MM.1S (cell line): ENCODE measurements at regions not wholly inside any gene's neighbourhood (a gene's known extent, or its start where the extent isn't known, plus 50 kb on each side); places are given as distances from the start of the nearest gene placed in this dataset.

Experiments
- DNase-seq: peaks from one replicate; pipeline ENCODE4 v3.0.0-alpha.2; 2015
- H2AFZ ChIP-seq: fragments of 300-600 bp; sonication (generic); 2 replicates; pipeline ENCODE4 v1.6.0; 2016; ENCODE audit warnings: antibody characterized with exemption, low read length
- H3F3A ChIP-seq: fragments of 300-600 bp; sonication (generic); 2 replicates; pipeline ENCODE4 v1.6.1; 2016; ENCODE audit warnings: mild to moderate bottlenecking, antibody characterized with exemption, low read length, moderate library complexity, mixed read lengths; ENCODE audit not compliant: insufficient read depth
- H3K27ac ChIP-seq: fragments of 300-600 bp; sonication (generic); 2 replicates; pipeline ENCODE4 v1.5.1; 2016; ENCODE audit warnings: mild to moderate bottlenecking, low read length
- H3K27me3 ChIP-seq: fragments of 300-600 bp; sonication (generic); replicated peaks from 2 replicates; pipeline ENCODE4 v1.6.0; 2016; ENCODE audit warnings: low read length; ENCODE audit not compliant: insufficient read depth
- H3K36me3 ChIP-seq: fragments of 300-600 bp; sonication (generic); replicated peaks from 2 replicates; pipeline ENCODE4 v1.6.1; 2016; ENCODE audit warnings: mild to moderate bottlenecking, low read length, mixed read lengths; ENCODE audit not compliant: insufficient read depth
- H3K4me1 ChIP-seq: fragments of 300-600 bp; sonication (generic); 2 replicates; pipeline ENCODE4 v1.6.1; 2016; ENCODE audit warnings: low read length, mixed read lengths
- H3K4me2 ChIP-seq: fragments of 300-600 bp; sonication (generic); 2 replicates; pipeline ENCODE4 v1.6.0; 2016; ENCODE audit warnings: low read depth, low read length
- H3K4me3 ChIP-seq: fragments of 300-600 bp; sonication (generic); 2 replicates; pipeline ENCODE4 v1.5.1; 2016; ENCODE audit warnings: low read length, mixed read lengths
- H3K79me2 ChIP-seq: fragments of 300-600 bp; sonication (generic); 2 replicates; pipeline ENCODE4 v1.6.1; 2016; ENCODE audit warnings: mixed run types, low read length, mixed read lengths
- H3K9ac ChIP-seq: fragments of 300-600 bp; sonication (generic); 2 replicates; pipeline ENCODE4 v1.6.1; 2016; ENCODE audit warnings: low read length, mixed read lengths
- H3K9me2 ChIP-seq: fragments of 300-600 bp; sonication (generic); replicated peaks from 2 replicates; pipeline ENCODE4 v1.6.1; 2016; ENCODE audit warnings: mild to moderate bottlenecking, low read length, mixed read lengths; ENCODE audit not compliant: insufficient read depth
- H3K9me3 ChIP-seq: fragments of 300-600 bp; sonication (generic); replicated peaks from 2 replicates; pipeline ENCODE4 v1.6.1; 2016; ENCODE audit warnings: mild to moderate bottlenecking, low read length, mixed read lengths; ENCODE audit not compliant: insufficient read depth
- H4K20me1 ChIP-seq: fragments of 300-600 bp; sonication (generic); 2 replicates; pipeline ENCODE4 v1.6.1; 2016; ENCODE audit warnings: mild to moderate bottlenecking, low read length, moderate library complexity, mixed read lengths; ENCODE audit not compliant: insufficient read depth
- EZH2 ChIP-seq: fragments of 300-600 bp; sonication (generic); optimal IDR thresholded peaks from 2 replicates; pipeline ENCODE3; 2017; ENCODE audit warnings: low read depth, mild to moderate bottlenecking, antibody characterized with exemption, low read length, mixed read lengths
- EZH2phosphoT487 ChIP-seq: fragments of 300-600 bp; sonication (generic); IDR thresholded peaks from 2 replicates; pipeline ENCODE4 v1.6.1; 2018; ENCODE audit warnings: antibody characterized with exemption, low read length
- TF ChIP-seq, protein P1 (sequence below): fragments of 300-600 bp; sonication (generic); IDR thresholded peaks from 2 replicates; pipeline ENCODE4 v1.5.1; 2016; ENCODE audit warnings: antibody characterized with exemption, low read length, mixed read lengths

DNA sequence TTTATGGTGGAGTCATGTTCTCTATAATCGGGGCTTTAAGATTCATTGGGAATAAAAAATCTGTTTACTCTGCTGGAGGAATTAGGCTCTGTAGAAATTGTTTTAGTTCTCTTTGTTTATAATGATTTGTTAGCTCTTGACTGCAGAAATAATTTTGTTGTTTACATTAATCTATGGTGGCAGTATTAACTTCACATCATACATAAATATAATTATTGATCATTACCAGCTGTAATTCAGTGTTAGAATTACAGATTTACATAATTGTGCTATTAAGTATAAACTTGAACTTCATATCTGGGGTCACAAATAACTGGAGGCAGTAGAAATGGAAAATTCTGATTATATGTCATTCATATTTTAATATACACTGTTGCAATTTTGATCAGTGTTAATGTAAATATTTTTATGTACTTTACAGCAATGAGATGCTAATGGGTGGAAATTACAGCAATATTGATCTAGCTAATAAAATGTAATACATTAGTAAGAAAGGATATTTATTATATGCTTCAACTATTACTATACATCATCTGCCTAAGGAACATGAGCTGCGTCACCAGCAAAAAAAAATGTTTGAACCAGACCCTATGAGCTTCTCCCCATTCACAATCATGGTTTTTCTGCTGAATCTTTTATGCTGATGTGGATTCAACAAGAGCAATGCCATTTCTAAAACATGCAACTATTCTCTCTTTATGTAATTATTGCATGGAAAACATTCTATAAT lies 846.6 kb downstream of the NR2F1-AS1 start:
- DNase-seq: no peak
- H4K20me1 ChIP-seq: no peaks in the 10 kb centered on the region
- H3K4me2 ChIP-seq: no peak overlapping the region
- H3K9me2 ChIP-seq: no peaks in the 10 kb centered on the region
- H3K9me3 ChIP-seq: no peaks in the 10 kb centered on the region
- no peaks in the 10 kb centered on the region for H3K79me2 ChIP-seq
- H3K9ac ChIP-seq: no peak overlapping the region
- H2AFZ ChIP-seq: no peak overlapping the region
- no peaks in the 10 kb centered on the region for H3K36me3 ChIP-seq
- no peaks in the 10 kb centered on the region for H3K27me3 ChIP-seq
- H3K27ac ChIP-seq: no peak overlapping the region
- no peaks in the 10 kb centered on the region for H3K4me1 ChIP-seq
- H3F3A ChIP-seq: no peaks in the 10 kb centered on the region
- no peak for TF ChIP-seq EZH2phosphoT487
- TF ChIP-seq EZH2: no peak
- no peak overlapping the region for H3K4me3 ChIP-seq

DNA sequence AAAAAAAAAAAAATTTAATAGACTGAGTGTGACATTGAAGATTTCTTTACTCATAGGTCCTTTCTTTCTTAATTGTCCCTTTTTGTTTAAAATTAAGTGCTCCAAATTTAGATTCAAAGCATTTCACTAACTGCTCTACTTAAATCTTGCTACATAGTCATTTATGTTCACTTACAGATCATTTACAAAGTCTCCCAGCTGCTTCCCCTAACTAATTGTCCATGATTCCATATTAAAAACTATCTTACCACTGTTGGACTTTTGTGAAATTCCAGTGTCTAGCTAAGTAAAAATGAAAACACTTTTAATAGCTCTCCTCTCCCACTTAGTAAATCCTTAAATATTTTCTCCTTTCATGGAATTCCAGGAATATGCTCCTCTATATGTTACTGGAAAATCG lies 850.5 kb downstream of the NR2F1-AS1 start:
- Histone ChIP-seq H4K20me1 (no peaks in the 10 kb centered on the region), H3K4me3 (no peak overlapping the region), H3K27me3 (no peaks in the 10 kb centered on the region), H3K9me3 (no peaks in the 10 kb centered on the region), H3F3A (no peaks in the 10 kb centered on the region), H3K27ac (no peak overlapping the region), H2AFZ (no peak overlapping the region), H3K4me2 (no peak overlapping the region), H3K9me2 (no peaks in the 10 kb centered on the region), H3K36me3 (no peaks in the 10 kb centered on the region), H3K79me2 (no peaks in the 10 kb centered on the region), H3K9ac (no peak overlapping the region), H3K4me1 (no peaks in the 10 kb centered on the region)
- TF ChIP-seq EZH2: no peak
- TF ChIP-seq, protein P1, sequence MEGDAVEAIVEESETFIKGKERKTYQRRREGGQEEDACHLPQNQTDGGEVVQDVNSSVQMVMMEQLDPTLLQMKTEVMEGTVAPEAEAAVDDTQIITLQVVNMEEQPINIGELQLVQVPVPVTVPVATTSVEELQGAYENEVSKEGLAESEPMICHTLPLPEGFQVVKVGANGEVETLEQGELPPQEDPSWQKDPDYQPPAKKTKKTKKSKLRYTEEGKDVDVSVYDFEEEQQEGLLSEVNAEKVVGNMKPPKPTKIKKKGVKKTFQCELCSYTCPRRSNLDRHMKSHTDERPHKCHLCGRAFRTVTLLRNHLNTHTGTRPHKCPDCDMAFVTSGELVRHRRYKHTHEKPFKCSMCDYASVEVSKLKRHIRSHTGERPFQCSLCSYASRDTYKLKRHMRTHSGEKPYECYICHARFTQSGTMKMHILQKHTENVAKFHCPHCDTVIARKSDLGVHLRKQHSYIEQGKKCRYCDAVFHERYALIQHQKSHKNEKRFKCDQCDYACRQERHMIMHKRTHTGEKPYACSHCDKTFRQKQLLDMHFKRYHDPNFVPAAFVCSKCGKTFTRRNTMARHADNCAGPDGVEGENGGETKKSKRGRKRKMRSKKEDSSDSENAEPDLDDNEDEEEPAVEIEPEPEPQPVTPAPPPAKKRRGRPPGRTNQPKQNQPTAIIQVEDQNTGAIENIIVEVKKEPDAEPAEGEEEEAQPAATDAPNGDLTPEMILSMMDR: no peak
- TF ChIP-seq EZH2phosphoT487: no peak
- DNase-seq: no peak

DNA sequence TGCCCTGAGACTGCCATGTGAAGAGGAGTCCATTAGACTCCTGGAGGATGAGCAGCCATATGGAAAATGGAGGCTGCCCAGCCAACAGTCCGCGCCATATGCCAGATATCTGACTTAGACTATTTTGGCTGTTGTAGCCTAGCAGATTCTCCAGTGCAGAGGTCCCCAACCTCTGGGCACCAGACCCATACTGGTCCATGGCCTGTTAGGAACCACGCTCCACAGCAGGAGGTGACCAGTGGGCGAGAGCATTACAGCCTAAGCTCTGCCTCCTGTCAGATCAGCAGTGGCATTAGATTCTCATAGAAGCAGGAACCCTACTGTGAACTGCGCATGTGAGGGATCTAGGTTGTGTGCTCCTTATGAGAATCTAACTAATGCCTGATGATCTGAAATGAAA lies 851.9 kb downstream of the NR2F1-AS1 start:
- no peak overlapping the region for H3K4me2 ChIP-seq
- no peaks in the 10 kb centered on the region for H3K79me2 ChIP-seq
- H3K9me3 ChIP-seq: no peaks in the 10 kb centered on the region
- no peaks in the 10 kb centered on the region for H3K9me2 ChIP-seq
- no peaks in the 10 kb centered on the region for H3K4me1 ChIP-seq
- H3K4me3 ChIP-seq: no peak overlapping the region
- no peaks in the 10 kb centered on the region for H4K20me1 ChIP-seq
- H2AFZ ChIP-seq: no peak overlapping the region
- TF ChIP-seq, protein P1: no peak
- no peak for TF ChIP-seq EZH2phosphoT487
- no peak for TF ChIP-seq EZH2
- DNase-seq: no peak
- H3K27ac ChIP-seq: no peak overlapping the region
- no peaks in the 10 kb centered on the region for H3F3A ChIP-seq
- H3K9ac ChIP-seq: no peak overlapping the region
- no peaks in the 10 kb centered on the region for H3K27me3 ChIP-seq
- H3K36me3 ChIP-seq: no peaks in the 10 kb centered on the region

DNA sequence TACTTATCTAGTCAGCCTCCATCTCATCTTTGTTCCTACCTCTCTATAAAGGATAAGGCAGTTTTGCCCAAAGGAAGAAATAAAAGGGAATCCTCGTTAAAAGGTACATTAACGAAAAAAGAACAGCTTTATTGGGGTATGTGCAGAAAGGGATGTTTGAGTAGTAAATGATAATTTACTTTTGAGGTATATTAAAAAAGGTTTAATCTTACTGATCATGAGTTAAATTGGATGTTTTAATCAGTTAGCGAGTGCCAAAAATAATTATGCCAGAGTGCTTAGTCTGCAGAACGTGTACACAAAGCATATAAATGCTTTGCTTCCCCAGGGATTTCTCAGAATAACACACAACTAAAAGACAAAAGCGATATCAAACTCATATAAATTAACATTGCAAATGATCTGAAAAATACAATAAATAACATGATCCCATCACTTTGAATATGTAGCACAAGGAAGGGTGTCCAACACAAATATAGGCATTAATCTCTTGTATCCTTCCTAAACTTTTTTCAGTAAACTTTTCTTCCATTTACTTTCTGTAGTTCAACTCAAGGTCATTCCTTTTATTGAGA lies 865.0 kb downstream of the NR2F1-AS1 start:
- no peak for TF ChIP-seq EZH2
- TF ChIP-seq, protein P1: no peak
- no peak for TF ChIP-seq EZH2phosphoT487
- no peak overlapping the region for H3K27ac ChIP-seq
- H3K9ac ChIP-seq: no peak overlapping the region
- H3K4me3 ChIP-seq: no peak overlapping the region
- no peaks in the 10 kb centered on the region for H3F3A ChIP-seq
- H2AFZ ChIP-seq: no peak overlapping the region
- no peaks in the 10 kb centered on the region for H3K9me2 ChIP-seq
- no peaks in the 10 kb centered on the region for H3K4me1 ChIP-seq
- H3K79me2 ChIP-seq: no peaks in the 10 kb centered on the region
- no peak overlapping the region for H3K4me2 ChIP-seq
- H3K36me3 ChIP-seq: no peaks in the 10 kb centered on the region
- H4K20me1 ChIP-seq: no peaks in the 10 kb centered on the region
- no peaks in the 10 kb centered on the region for H3K27me3 ChIP-seq
- DNase-seq: no peak
- H3K9me3 ChIP-seq: no peaks in the 10 kb centered on the region
